NCI-H128 (cell line): ENCODE measurements at regions not wholly inside any gene's neighbourhood (a gene's known extent, or its start where the extent isn't known, plus 50 kb on each side); places are given as distances from the start of the nearest gene placed in this dataset.
"Not testable (repeated sequence)": the region's sequence is repeated elsewhere in the genome, so short reads cannot be mapped to it uniquely, and the experiment has no call there.

Experiments used
- DNase-seq: peaks from one replicate; lab custom pipeline; 2025; ENCODE audit not compliant: unreplicated experiment; lab: John Stamatoyannopoulos, UW

- no peak for DNase-seq
These were observed 73.0 kb downstream of the DIO3 start for GRCh38 chr14:101634202-101634849.

GRCh38 chr14:101634850-101635748, 73.8 kb downstream of the DIO3 start:
- DNase-seq, result no peak

- no peak for DNase-seq
These were observed 74.7 kb downstream of the DIO3 start for GRCh38 chr14:101635749-101636560.

GRCh38 chr14:101639241-101639833, 78.0 kb downstream of the DIO3 start:
- DNase-seq, result no peak

GRCh38 chr14:101643651-101644050, 82.4 kb downstream of the DIO3 start:
- no peak for DNase-seq

DNA sequence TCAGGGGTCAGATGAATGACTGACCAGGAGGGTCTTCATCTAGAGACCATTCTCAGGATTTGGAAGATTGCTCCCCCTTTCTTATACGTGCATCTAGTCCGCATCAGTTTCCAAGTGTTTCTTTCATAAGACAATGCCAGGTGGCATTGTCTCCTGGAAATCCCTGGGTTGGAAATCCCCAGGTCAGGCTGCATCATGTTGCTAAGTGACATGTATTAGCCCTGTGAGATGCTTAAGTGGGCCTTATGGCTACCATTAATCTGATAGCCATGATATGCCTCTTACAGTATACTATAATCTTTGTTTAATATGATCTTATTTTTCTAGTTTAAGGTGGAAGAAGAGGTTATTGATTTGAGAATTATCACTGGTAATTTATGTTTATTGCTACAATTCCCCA, 92.8 kb downstream of the DIO3 start:
- DNase-seq, result no peak

DNA sequence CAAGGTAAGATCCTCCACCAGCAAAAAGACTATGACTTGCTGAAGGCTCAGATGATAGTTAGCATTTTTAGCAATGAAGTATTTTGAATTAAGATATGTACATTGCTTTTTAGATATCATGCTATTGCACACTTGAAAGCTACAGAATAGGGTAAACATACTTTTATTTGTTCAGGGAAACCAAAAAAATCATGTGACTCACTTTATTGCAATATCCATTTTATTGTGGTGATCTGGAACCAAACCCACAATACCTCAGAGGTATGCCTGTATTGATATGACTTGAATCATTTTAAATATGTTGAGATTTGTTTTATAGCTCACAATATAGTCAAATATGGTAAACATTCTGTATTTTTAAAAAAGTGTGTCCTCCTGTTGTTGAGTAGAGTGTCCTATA, 96.1 kb downstream of the DIO3 start:
- DNase-seq, result no peak

GRCh38 chr14:101665478-101666078, 95.9 kb upstream of the PPP2R5C start:
- DNase-seq, result peak; percentile 4

DNA sequence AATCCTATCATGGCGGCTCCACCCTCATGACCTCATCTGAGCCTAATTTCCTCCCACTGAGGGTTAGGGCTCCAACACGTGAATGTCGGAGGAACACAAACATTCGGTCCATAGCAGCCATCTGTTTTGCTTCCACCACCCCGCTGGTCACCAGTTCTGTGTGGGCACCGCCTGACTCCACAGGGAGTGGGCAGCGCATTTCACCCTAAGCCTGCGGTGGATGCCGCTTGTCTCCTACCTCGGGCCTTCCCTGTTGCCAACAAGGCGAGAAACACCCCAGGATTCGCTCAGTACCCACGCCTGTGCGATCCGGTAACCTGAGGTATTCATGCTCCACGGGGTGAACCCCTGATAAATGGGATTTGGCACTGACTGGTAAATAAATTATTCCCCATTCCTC, 95.2 kb upstream of the PPP2R5C start:
- DNase-seq, result no peak

DNA sequence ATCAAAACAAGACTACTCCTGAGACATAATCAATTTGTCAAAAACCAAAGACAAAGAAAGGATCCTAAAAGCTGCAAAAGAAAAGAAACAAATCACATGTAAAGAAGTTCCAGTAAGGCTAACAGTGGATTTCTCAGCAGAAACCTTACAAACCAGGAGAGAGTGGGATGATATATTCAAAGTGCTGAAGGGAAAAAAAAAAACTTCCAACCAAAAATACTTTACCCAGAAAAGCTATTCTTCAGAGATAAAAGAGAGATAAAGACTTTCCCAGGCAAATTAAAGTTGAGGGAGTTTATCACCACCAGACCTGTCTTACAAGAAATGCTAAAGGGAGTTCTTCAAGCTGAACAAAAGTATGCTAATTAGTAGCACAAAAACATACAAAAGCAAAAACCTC, 91.9 kb upstream of the PPP2R5C start:
- no peak for DNase-seq

- DNase-seq, result no peak
These were observed 87.6 kb upstream of the PPP2R5C start for GRCh38 chr14:101673873-101674272.

DNA sequence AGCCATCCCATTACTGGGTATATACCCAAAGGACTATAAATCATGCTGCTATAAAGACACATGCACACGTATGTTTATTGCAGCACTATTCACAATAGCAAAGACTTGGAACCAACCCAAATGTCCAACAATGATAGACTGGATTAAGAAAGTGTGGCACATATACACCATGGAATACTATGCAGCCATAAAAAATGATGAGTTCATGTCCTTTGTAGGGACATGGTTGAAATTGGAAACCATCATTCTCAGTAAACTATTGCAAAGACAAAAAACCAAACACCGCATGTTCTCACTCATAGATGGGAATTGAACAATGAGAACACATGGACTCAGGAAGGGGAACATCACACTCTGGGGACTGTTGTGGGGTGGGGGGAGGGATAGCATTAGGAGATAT, 85.7 kb upstream of the PPP2R5C start:
- not testable (repeated sequence) for DNase-seq

DNA sequence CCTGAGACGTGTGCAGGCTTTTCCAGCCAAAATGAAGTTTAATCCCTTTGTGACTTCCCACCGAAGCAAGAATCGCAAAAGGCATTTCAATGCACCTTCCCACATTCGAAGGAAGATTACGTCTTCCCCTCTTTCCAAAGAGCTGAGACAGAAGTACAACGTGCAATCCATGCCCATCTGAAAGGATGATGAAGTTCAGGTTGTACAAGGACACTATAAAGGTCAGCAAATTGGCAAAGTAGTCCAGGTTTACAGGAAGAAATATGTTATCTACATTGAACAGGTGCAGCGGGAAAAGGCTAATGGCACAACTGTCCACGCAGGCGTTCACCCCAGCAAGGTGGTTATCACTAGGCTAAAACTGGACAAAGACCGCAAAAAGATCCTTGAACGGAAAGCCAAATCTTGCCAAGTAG, 83.6 kb upstream of the PPP2R5C start:
- not testable (repeated sequence) for DNase-seq

DNA sequence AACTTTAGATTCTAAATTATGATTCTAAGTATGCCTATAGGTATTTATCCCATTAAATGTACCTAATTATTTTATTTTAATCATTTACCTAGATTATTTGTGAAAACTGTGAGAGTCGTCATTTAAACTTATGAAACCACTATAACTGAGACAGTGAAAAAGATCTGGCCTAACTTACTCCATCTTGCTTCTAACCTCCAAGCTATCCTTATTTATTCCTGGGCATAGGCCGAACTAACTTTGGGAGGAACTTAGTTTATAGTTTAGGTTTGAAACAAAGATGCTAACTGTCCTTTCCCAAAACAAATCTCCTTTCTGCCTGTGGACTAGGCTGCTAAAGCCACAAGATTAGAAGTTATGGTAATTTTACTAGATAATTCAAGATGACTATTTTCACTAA, 79.7 kb upstream of the PPP2R5C start:
- no peak for DNase-seq

DNA sequence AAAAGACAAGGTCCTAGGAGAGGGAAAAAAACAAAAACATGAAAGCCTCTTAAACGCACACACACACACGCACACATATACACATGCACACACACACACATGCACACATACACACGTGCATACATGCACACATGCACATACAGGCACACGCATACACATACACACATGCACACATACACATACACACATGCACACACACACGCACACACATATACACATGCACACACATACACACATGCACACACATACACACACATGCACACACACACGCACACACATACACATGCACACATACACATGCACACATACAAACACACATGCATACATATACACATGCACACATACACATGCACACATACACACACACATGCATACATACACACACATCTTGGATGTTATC, 78.1 kb upstream of the PPP2R5C start:
- no peak for DNase-seq

- DNase-seq, result no peak
These were observed 73.6 kb upstream of the PPP2R5C start for GRCh38 chr14:101687756-101688546.

GRCh38 chr14:101689039-101689501, 72.4 kb upstream of the PPP2R5C start:
- no peak for DNase-seq

- not testable (repeated sequence) for DNase-seq
These were observed 71.5 kb upstream of the PPP2R5C start for GRCh38 chr14:101689966-101690365.

- no peak for DNase-seq
These were observed 65.8 kb upstream of the PPP2R5C start for GRCh38 chr14:101695659-101696058.

- no peak for DNase-seq
These were observed 57.4 kb upstream of the PPP2R5C start for GRCh38 chr14:101704140-101704539.
